PFSK-1 (cell line): ENCODE measurements at regions not wholly inside any gene's neighbourhood (a gene's known extent, or its start where the extent isn't known, plus 50 kb on each side); places are given as distances from the start of the nearest gene placed in this dataset.

Source experiments
- FOXP2 ChIP-seq: optimal IDR thresholded peaks from 2 replicates; pipeline ENCODE3; 2011; ENCODE audit warnings: borderline replicate concordance, control low read depth, inconsistent platforms; ENCODE audit not compliant: insufficient read depth; ENCODE audit errors: extremely low read length, extremely low read depth
- POLR2AphosphoS5 ChIP-seq: IDR thresholded peaks from 2 replicates; pipeline ENCODE4 v1.6.1; 2012; ENCODE audit warnings: low read depth, mild to moderate bottlenecking, control low read depth, low read length, moderate library complexity
- SIN3A ChIP-seq: IDR thresholded peaks from 2 replicates; pipeline ENCODE4 v1.6.1; 2012; ENCODE audit warnings: mild to moderate bottlenecking, low read length, moderate library complexity, borderline replicate concordance; ENCODE audit not compliant: insufficient read depth
- TAF1 ChIP-seq: IDR thresholded peaks from 2 replicates; pipeline ENCODE4 v1.6.1; 2012; ENCODE audit warnings: low read length, control low read depth, borderline replicate concordance; ENCODE audit not compliant: insufficient read depth
- TF ChIP-seq, protein P1 (sequence below), 2 experiments: IDR thresholded peaks; 2 replicates each; pipeline versions ENCODE4 v1.6.1 to v1.8.0; 2011 to 2012; ENCODE audit warnings: low read depth in 2 of 2, low read length in 2 of 2, control low read depth in 1 of 2, inconsistent platforms in 1 of 2, mild to moderate bottlenecking in 1 of 2, moderate library complexity in 1 of 2; ENCODE audit not compliant: insufficient read depth in 1 of 2

- no peak for TF ChIP-seq POLR2AphosphoS5
- TF ChIP-seq, protein P1, sequence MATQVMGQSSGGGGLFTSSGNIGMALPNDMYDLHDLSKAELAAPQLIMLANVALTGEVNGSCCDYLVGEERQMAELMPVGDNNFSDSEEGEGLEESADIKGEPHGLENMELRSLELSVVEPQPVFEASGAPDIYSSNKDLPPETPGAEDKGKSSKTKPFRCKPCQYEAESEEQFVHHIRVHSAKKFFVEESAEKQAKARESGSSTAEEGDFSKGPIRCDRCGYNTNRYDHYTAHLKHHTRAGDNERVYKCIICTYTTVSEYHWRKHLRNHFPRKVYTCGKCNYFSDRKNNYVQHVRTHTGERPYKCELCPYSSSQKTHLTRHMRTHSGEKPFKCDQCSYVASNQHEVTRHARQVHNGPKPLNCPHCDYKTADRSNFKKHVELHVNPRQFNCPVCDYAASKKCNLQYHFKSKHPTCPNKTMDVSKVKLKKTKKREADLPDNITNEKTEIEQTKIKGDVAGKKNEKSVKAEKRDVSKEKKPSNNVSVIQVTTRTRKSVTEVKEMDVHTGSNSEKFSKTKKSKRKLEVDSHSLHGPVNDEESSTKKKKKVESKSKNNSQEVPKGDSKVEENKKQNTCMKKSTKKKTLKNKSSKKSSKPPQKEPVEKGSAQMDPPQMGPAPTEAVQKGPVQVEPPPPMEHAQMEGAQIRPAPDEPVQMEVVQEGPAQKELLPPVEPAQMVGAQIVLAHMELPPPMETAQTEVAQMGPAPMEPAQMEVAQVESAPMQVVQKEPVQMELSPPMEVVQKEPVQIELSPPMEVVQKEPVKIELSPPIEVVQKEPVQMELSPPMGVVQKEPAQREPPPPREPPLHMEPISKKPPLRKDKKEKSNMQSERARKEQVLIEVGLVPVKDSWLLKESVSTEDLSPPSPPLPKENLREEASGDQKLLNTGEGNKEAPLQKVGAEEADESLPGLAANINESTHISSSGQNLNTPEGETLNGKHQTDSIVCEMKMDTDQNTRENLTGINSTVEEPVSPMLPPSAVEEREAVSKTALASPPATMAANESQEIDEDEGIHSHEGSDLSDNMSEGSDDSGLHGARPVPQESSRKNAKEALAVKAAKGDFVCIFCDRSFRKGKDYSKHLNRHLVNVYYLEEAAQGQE (IDR thresholded peaks at IDR 0.05; ENCODE audit: insufficient read depth in 1 of 2, low read depth in 2 of 2, low read length in 2 of 2): no peak
- TF ChIP-seq TAF1: no peak
- TF ChIP-seq SIN3A: no peak
- no peak for TF ChIP-seq FOXP2
Measured at GRCh38 chr4:31051151-31051550, 331.0 kb downstream of the PCDH7 start.

GRCh38 chr4:31051565-31051964, 331.4 kb downstream of the PCDH7 start:
- TF ChIP-seq FOXP2 (no peak), TAF1 (no peak), POLR2AphosphoS5 (no peak), SIN3A (no peak)
- TF ChIP-seq, protein P1 (IDR thresholded peaks at IDR 0.05; ENCODE audit: insufficient read depth in 1 of 2, low read depth in 2 of 2, low read length in 2 of 2): no peak

- TF ChIP-seq FOXP2 (no peak), POLR2AphosphoS5 (no peak), TAF1 (no peak)
- TF ChIP-seq, protein P1 (IDR thresholded peaks at IDR 0.05; ENCODE audit: insufficient read depth in 1 of 2, low read depth in 2 of 2, low read length in 2 of 2): no peak
Measured at GRCh38 chr4:31052519-31052918, 332.4 kb downstream of the PCDH7 start.

GRCh38 chr4:31053451-31053850, 333.3 kb downstream of the PCDH7 start:
- TF ChIP-seq TAF1 (no peak), FOXP2 (no peak), SIN3A (no peak), POLR2AphosphoS5 (no peak)
- TF ChIP-seq, protein P1 (IDR thresholded peaks at IDR 0.05; ENCODE audit: insufficient read depth in 1 of 2, low read depth in 2 of 2, low read length in 2 of 2): no peak

- TF ChIP-seq POLR2AphosphoS5: no peak
- TF ChIP-seq, protein P1 (IDR thresholded peaks at IDR 0.05; ENCODE audit: insufficient read depth in 1 of 2, low read depth in 2 of 2, low read length in 2 of 2): no peak
- TF ChIP-seq SIN3A: no peak
- no peak for TF ChIP-seq FOXP2
- no peak for TF ChIP-seq TAF1
Measured at GRCh38 chr4:31054295-31054694, 334.1 kb downstream of the PCDH7 start.
